ENCODE measurements at regions not wholly inside any gene's neighbourhood (a gene's known extent, or its start where the extent isn't known, plus 50 kb on each side); places are given as distances from the start of the nearest gene placed in this dataset.

DNA sequence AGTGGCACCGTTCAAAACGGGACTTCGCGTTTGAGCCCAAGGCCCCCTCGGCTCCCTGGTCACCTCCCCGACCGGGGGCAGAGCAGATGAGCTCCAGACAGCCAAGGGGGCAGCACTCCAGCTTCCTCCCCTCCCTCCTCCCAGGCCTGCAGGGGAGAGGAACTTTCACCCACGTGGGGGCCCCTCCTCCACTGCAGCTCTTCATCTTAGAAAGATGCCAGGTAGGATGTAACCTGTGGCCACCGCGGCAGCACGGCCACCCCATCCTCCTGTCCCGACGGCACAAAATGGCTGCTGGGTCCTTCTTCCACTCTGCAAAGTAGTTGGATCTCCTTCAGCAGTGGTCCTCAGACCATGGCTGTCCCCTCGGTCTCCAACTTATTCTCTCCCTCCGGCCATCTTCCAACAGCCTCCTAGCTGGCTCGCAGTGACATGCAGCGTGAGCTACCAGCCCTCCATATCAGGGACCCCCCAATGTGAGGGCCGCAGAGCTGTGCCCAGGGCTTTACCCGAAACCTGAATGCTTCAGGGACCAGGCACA is 94.5 kb upstream of the ID2 start:
- DNase-seq (ENCODE audit: low read depth), result no peak
- TF ChIP-seq, protein P1, sequence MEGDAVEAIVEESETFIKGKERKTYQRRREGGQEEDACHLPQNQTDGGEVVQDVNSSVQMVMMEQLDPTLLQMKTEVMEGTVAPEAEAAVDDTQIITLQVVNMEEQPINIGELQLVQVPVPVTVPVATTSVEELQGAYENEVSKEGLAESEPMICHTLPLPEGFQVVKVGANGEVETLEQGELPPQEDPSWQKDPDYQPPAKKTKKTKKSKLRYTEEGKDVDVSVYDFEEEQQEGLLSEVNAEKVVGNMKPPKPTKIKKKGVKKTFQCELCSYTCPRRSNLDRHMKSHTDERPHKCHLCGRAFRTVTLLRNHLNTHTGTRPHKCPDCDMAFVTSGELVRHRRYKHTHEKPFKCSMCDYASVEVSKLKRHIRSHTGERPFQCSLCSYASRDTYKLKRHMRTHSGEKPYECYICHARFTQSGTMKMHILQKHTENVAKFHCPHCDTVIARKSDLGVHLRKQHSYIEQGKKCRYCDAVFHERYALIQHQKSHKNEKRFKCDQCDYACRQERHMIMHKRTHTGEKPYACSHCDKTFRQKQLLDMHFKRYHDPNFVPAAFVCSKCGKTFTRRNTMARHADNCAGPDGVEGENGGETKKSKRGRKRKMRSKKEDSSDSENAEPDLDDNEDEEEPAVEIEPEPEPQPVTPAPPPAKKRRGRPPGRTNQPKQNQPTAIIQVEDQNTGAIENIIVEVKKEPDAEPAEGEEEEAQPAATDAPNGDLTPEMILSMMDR (conservative IDR thresholded peaks at IDR 0.05; ENCODE audit: low read depth, low read length), result no peak

DNA sequence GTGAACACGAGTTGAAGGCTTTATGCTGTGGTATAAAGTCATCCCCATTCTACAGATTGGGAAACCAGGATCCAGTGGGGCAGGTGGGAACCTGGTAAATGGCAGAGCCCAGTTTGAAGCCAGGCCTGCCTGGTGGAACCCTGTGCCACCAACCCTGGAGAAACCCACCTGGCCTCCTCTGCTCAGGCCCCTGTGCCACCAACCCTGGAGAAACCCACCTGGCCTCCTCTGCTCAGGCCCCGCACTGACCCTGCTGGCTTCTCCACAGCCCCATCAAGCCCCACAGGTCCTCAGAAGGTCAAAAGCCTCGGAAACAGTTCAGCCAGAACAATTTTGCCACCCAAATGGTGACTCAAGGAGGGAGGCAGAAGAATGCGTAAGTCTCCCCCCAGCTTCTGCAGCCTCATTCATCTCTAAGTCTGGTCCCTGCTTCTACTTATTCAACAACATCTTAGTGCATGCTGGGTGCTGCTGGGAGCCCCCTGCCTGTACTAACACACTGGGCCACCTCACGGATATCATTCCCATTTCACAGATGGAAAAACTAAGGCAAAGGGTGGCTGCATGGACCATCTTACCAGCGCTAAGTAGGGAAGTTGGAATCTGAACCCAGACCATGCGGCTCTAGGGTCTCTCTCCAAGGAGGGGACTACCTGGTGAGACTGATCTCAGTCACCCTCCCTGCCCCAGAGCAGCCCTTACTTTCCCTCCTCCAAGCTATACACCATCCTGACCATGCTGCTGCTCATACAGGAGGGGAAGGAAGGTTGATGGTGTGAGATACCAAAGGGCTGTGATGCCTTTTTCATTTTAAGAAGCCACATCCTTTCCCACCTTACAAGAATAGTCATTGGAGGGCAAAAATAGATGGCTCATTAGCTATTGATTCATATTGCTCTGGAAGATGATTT is 93.7 kb upstream of the ID2 start:
- H3K4me3 ChIP-seq (ENCODE audit: low read depth, low read length), result no peak overlapping the region
- no peak for DNase-seq (ENCODE audit: low read depth)
- TF ChIP-seq, protein P1 (conservative IDR thresholded peaks at IDR 0.05; ENCODE audit: low read depth, low read length), result no peak

More for the DNA sequence above, 94.5 kb upstream of the ID2 start:
- H3K4me3 ChIP-seq (ENCODE audit: low read depth, low read length), result no peak overlapping the region

- TF ChIP-seq, protein P1 (conservative IDR thresholded peaks at IDR 0.05; ENCODE audit: low read depth, low read length), result no peak
- DNase-seq (ENCODE audit: low read depth), result no peak
- H3K4me3 ChIP-seq (ENCODE audit: low read depth, low read length), result no peak overlapping the region
Measured at GRCh38 chr2:8588831-8589191, 93.0 kb upstream of the ID2 start.

DNA sequence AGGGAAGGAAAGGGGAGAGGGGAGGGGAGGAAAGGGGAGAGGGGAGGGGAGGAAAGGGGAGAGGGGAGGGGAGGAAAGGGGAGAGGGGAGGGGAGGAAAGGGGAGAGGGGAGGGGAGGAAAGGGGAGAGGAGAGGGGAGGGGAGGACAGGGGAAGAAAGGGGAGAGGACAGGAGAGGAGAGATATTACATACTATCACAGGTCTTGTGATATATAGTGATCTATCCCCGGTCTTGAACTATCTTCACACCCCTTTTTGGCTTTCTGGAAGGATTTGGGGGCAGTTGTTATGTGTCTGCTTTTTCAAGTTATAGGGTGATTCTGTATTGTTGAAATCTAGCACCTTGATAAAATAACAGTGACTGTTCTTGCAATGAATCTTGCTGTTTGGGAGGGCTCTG is 92.1 kb upstream of the ID2 start:
- H3K4me3 ChIP-seq (ENCODE audit: low read depth, low read length), result no peak overlapping the region
- DNase-seq (ENCODE audit: low read depth), result no peak
- TF ChIP-seq, protein P1 (conservative IDR thresholded peaks at IDR 0.05; ENCODE audit: low read depth, low read length), result no peak

- TF ChIP-seq, protein P1 (conservative IDR thresholded peaks at IDR 0.05; ENCODE audit: low read depth, low read length), result no peak
- no peak overlapping the region for H3K4me3 ChIP-seq (ENCODE audit: low read depth, low read length)
- no peak for DNase-seq (ENCODE audit: low read depth)
Measured at GRCh38 chr2:8590938-8591337, 90.9 kb upstream of the ID2 start.

DNA sequence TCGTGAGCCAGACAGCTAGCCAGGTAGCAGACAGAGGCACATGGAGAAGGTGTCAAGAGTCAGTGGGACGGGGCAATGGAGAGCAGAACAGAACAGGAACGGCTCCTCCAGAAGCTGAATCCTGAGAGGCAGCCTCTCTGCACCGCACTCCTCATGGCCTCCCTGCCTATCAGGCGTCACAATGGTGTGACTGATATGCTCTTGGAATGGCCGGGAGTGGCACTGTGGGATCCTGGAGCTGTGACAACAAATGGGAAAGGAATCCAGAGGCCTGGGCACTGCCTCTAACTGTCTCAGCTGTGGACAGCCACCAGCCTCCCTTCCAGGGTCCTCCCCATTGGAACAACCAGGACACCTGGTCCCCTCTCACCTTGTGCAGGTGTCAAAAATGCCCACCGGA is 89.1 kb upstream of the ID2 start:
- no peak overlapping the region for H3K4me3 ChIP-seq (ENCODE audit: low read depth, low read length)
- no peak for DNase-seq (ENCODE audit: low read depth)
- TF ChIP-seq, protein P1 (conservative IDR thresholded peaks at IDR 0.05; ENCODE audit: low read depth, low read length), result no peak

Data from epithelial cell of proximal tubule (primary cell).